ENCODE measurements at regions not wholly inside any gene's neighbourhood (a gene's known extent, or its start where the extent isn't known, plus 50 kb on each side); places are given as distances from the start of the nearest gene placed in this dataset.

DNA sequence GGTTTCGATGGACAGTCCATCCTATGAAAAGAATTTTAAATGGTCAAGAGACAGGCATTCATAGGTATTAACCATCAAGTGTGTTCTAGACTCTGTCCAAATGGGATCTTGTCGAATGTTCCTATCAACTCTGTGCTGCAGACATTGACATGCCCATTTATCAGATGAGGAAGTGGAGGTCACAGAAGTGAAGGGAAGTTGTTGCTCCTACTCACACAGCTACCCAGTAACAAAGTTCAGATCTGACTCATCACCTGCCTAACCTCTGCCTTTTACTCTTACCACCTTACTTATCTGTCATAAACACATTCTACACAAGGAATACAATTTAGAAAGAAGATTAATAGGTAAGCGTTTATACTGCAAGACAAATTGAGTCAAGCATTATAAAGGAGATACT is 426.2 kb upstream of the BRINP1 start:
- Histone ChIP-seq H3K36me3 (no peaks in the 10 kb centered on the region), H3K9me3 (no peaks in the 10 kb centered on the region), H3K27ac (no peak overlapping the region), H3K4me3 (no peak overlapping the region), H3K4me1 (no peaks in the 10 kb centered on the region), H3K27me3 (no peaks in the 10 kb centered on the region)
- no peak for TF ChIP-seq CTCF (IDR thresholded peaks at IDR 0.05)
- intact Hi-C loops (cut with DNase I): no loop called here
- FAIRE-seq: no peak
- DNase-seq: no peak
- no peak for ATAC-seq
- WGBS, 2 donors: 58 to 75% methylated on average over 3 of the region's 3 CpGs

GRCh38 chr9:119794836-119795235 is 425.6 kb upstream of the BRINP1 start:
- no peaks in the 10 kb centered on the region for H3K9me3 ChIP-seq
- DNase-seq (no peak), ATAC-seq (no peak), FAIRE-seq (no peak)
- H3K4me1 ChIP-seq: no peaks in the 10 kb centered on the region
- intact Hi-C loops (cut with DNase I): no loop called here
- H3K27me3 ChIP-seq: no peaks in the 10 kb centered on the region
- no peak overlapping the region for H3K27ac ChIP-seq
- H3K4me3 ChIP-seq: no peak overlapping the region
- TF ChIP-seq CTCF (IDR thresholded peaks at IDR 0.05): no peak
- no peaks in the 10 kb centered on the region for H3K36me3 ChIP-seq
- 66 to 73% methylated on average over 6 of the region's 6 CpGs for WGBS, 2 donors

GRCh38 chr9:119793218-119793617 is 424.0 kb upstream of the BRINP1 start:
- 43 to 48% methylated on average over 3 of the region's 3 CpGs for WGBS, 2 donors
- DNase-seq (no peak), FAIRE-seq (no peak), ATAC-seq (no peak)
- Histone ChIP-seq H3K27me3 (no peaks in the 10 kb centered on the region), H3K4me3 (no peak overlapping the region), H3K36me3 (no peaks in the 10 kb centered on the region), H3K4me1 (no peaks in the 10 kb centered on the region), H3K9me3 (no peaks in the 10 kb centered on the region), H3K27ac (no peak overlapping the region)
- no peak for TF ChIP-seq CTCF (IDR thresholded peaks at IDR 0.05)
- intact Hi-C loops (cut with DNase I): no loop called here

DNA sequence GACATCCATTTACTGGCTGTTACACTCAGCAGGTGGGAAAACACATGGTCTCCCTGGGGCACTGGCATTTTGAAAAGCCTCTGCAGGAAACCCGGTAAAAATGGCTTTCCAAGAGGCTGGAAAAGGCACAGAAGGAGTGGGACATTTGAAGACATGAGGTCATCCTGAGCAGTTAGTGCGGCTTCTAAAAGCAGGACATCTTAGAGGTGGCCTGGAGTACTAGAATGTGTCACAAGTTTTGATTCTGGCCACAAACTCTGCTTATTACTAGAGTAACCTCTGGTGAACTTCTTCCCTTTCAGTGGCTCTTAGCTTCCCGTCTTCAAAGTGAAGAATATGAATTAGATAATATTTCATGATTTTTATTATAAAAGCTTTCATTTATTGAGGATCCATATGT is 423.0 kb upstream of the BRINP1 start:
- FAIRE-seq (no peak), ATAC-seq (no peak), DNase-seq (no peak)
- Histone ChIP-seq H3K27ac (no peak overlapping the region), H3K36me3 (no peaks in the 10 kb centered on the region), H3K4me3 (no peak overlapping the region), H3K27me3 (no peaks in the 10 kb centered on the region), H3K9me3 (no peaks in the 10 kb centered on the region), H3K4me1 (no peaks in the 10 kb centered on the region)
- no peak for TF ChIP-seq CTCF (IDR thresholded peaks at IDR 0.05)
- intact Hi-C loops (cut with DNase I): no loop called here
- WGBS, 2 donors: 47 to 59% methylated on average over 3 of the region's 3 CpGs

GRCh38 chr9:119789987-119790386 is 420.8 kb upstream of the BRINP1 start:
- no peak for DNase-seq
- Histone ChIP-seq H3K36me3 (no peaks in the 10 kb centered on the region), H3K9me3 (no peaks in the 10 kb centered on the region), H3K4me3 (no peak overlapping the region), H3K27ac (no peak overlapping the region), H3K27me3 (no peaks in the 10 kb centered on the region), H3K4me1 (no peaks in the 10 kb centered on the region)
- ATAC-seq: no peak
- WGBS, 2 donors: 23 to 24% methylated on average over 1 of the region's 1 CpG
- FAIRE-seq: no peak
- intact Hi-C loops (cut with DNase I): no loop called here
- TF ChIP-seq CTCF (IDR thresholded peaks at IDR 0.05): no peak
